ENCODE measurements at regions not wholly inside any gene's neighbourhood (a gene's known extent, or its start where the extent isn't known, plus 50 kb on each side); places are given as distances from the start of the nearest gene placed in this dataset.

GRCh38 chr12:9342614-9343353, 134.6 kb upstream of the PZP start (continued):
- no peak for TF ChIP-seq CENPX (CRISPR knock-in tag; IDR thresholded peaks at IDR 0.05)
- TF ChIP-seq NR0B2 (CRISPR knock-in tag; IDR thresholded peaks at IDR 0.05), result no peak
- TF ChIP-seq ZNF513 (CRISPR knock-in tag; conservative IDR thresholded peaks at IDR 0.05), result no peak
- TF ChIP-seq ZNF766 (CRISPR knock-in tag; IDR thresholded peaks at IDR 0.05; ENCODE audit: borderline replicate concordance), result no peak
- TF ChIP-seq NBN (conservative IDR thresholded peaks at IDR 0.05), result no peak
- no peak for TF ChIP-seq USF2 (IDR thresholded peaks at IDR 0.05; ENCODE audit: low read depth, low read length)
- TF ChIP-seq USF2 (CRISPR knock-in tag; IDR thresholded peaks at IDR 0.05; ENCODE audit: borderline replicate concordance), result no peak

GRCh38 chr12:9341260-9341585, 133.0 kb upstream of the PZP start:
- Histone ChIP-seq H3K36me3 (replicated peaks in 1 of 2; ENCODE audit: control insufficient read depth in 1 of 2, insufficient read depth in 2 of 2, low read length in 2 of 2) (no peaks in the 10 kb centered on the region; a peak in 1 of 5 replicates), H3K9ac (ENCODE audit: insufficient read depth, low read depth, low read length) (no peak overlapping the region), H3K27ac (ENCODE audit: extremely low read length, insufficient read depth, low read length) (no peak overlapping the region), H2AFZ (ENCODE audit: low read length) (no peak overlapping the region), H3K27me3 (ENCODE audit: control insufficient read depth in 1 of 2, insufficient read depth in 2 of 2, low read length in 2 of 2) (no peaks in the 10 kb centered on the region), H3K4me3 (replicated peaks in 1 of 3; ENCODE audit: insufficient read depth in 1 of 3, low read depth in 2 of 3, low read length in 3 of 3) (no peak overlapping the region), H3K4me1 (ENCODE audit: insufficient read depth, low read length) (peaks cover 48% of the 10 kb centered on the region), H3K4me2 (ENCODE audit: low read depth, low read length) (no peak overlapping the region), H3K9me3 (ENCODE audit: low read length) (no peaks in the 10 kb centered on the region), H3K79me2 (ENCODE audit: insufficient read depth, low read length) (no peaks in the 10 kb centered on the region), H4K20me1 (ENCODE audit: insufficient read depth, low read length) (no peaks in the 10 kb centered on the region)
- POLR2A ChIA-PET, result no interaction called here
- no TSS peak for BruUV-seq (replicated peaks)
- CTCF ChIA-PET (ENCODE audit: low intra/inter-chr PET ratio, low total read pairs), result no interaction called here
- 91% methylated on average over 2 of the region's 2 CpGs for WGBS (ENCODE audit: low lambda C conversion rate)
- no peak for FAIRE-seq
- no peak for ATAC-seq
- in situ Hi-C loops (cut with HindIII; ENCODE audit: extremely low pct_ligation_motif_present, low pct_unique_long_range_greater_than_20kb), result loop anchor here (25.0 kb wide), 1 partner anchor 121 kb away; no protein-coding TSS in a partner anchor
- intact Hi-C loops (cut with micrococcal nuclease; ENCODE audit: unreplicated experiment), result no loop called here
- no peak for DNase-seq (ENCODE audit: low spot score)
- TF ChIP-seq ZNF577 (CRISPR knock-in tag; IDR thresholded peaks at IDR 0.05; ENCODE audit: borderline replicate concordance, low read depth) (no peak), ZNF331 (CRISPR knock-in tag; IDR thresholded peaks at IDR 0.05) (no peak), ZNF703 (CRISPR knock-in tag; IDR thresholded peaks at IDR 0.05; ENCODE audit: borderline replicate concordance) (no peak), ZBTB2 (CRISPR knock-in tag; IDR thresholded peaks at IDR 0.05; ENCODE audit: low read depth) (no peak), ZNF460 (CRISPR knock-in tag; IDR thresholded peaks at IDR 0.05; ENCODE audit: borderline replicate concordance) (no peak), TFE3 (CRISPR knock-in tag; IDR thresholded peaks at IDR 0.05) (no peak), PAF1 (CRISPR knock-in tag; IDR thresholded peaks at IDR 0.05) (no peak), ZNF468 (CRISPR knock-in tag; IDR thresholded peaks at IDR 0.05) (no peak), HOXA7 (CRISPR knock-in tag; IDR thresholded peaks at IDR 0.05) (no peak), CBX5 (CRISPR knock-in tag; IDR thresholded peaks at IDR 0.05; ENCODE audit: borderline replicate concordance) (no peak)
